Bronchial epithelial cell (primary cell): ENCODE measurements at regions not wholly inside any gene's neighbourhood (a gene's known extent, or its start where the extent isn't known, plus 50 kb on each side); places are given as distances from the start of the nearest gene placed in this dataset.

ENCODE experiments used
- DNase-seq: peaks from one replicate; pipeline ENCODE4 v3.0.0-alpha.2; 2010; ENCODE audit warnings: low read depth
- FAIRE-seq: peaks from 2 replicates; lab custom pipeline; 2011; peaks lifted over from hg19 to GRCh38; lab: Jason Lieb, UNC
- H3K27me3 ChIP-seq: 2 replicates; pipeline ENCODE4 v1.5.1; 2011; ENCODE audit warnings: low read length; ENCODE audit not compliant: control insufficient read depth, insufficient read depth
- H3K36me3 ChIP-seq: 2 replicates; pipeline ENCODE4 v1.5.1; 2011; ENCODE audit warnings: low read length; ENCODE audit not compliant: control insufficient read depth, insufficient read depth
- H3K4me3 ChIP-seq: 2 replicates; pipeline ENCODE4 v1.5.1; 2011; ENCODE audit warnings: mild to moderate bottlenecking, low read depth, low read length, control low read depth
- CTCF ChIP-seq: IDR thresholded peaks from 2 replicates; pipeline ENCODE4 v1.5.1; 2011; ENCODE audit warnings: mild to moderate bottlenecking, moderate library complexity, low read length, control low read depth, inconsistent platforms; ENCODE audit not compliant: insufficient read depth, severe bottlenecking

DNA sequence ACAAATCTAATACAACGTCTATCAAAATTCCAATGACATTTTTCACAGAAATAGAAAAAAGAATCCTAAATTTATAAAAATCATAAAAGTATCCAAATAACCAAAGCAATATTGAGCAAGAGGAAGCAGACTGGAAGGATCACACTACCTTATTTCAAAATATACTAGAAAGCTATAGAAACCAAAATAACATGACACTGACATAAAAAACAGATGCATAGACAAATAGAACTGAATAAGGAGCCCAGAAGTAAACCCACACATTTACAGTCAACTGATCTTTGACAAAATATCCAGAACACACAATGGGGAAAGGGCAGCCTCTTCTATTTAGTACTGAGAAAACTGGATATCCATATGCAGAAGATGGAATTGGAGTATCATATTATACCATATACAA, 217.5 kb downstream of the MACC1 start:
- Histone ChIP-seq H3K36me3 (no peaks in the 10 kb centered on the region), H3K27me3 (no peaks in the 10 kb centered on the region), H3K4me3 (no peak overlapping the region)
- FAIRE-seq (no peak), DNase-seq (no peak)
- no peak for TF ChIP-seq CTCF

GRCh38 chr7:19991936-19992335, 218.5 kb upstream of the TMEM196 start:
- FAIRE-seq: no peak

GRCh38 chr7:19989906-19990305, 216.5 kb upstream of the TMEM196 start:
- DNase-seq: no peak
- no peak for FAIRE-seq
- Histone ChIP-seq H3K4me3 (no peak overlapping the region), H3K36me3 (no peaks in the 10 kb centered on the region), H3K27me3 (no peaks in the 10 kb centered on the region)
- TF ChIP-seq CTCF: no peak

More at GRCh38 chr7:19991936-19992335, 218.5 kb upstream of the TMEM196 start:
- TF ChIP-seq CTCF: no peak
- Histone ChIP-seq H3K4me3 (no peak overlapping the region), H3K27me3 (no peaks in the 10 kb centered on the region), H3K36me3 (no peaks in the 10 kb centered on the region)
- DNase-seq: no peak

GRCh38 chr7:19988860-19989259, 215.4 kb upstream of the TMEM196 start:
- no peaks in the 10 kb centered on the region for H3K27me3 ChIP-seq
- DNase-seq (no peak), FAIRE-seq (no peak)
- H3K36me3 ChIP-seq: no peaks in the 10 kb centered on the region
- TF ChIP-seq CTCF: no peak
- H3K4me3 ChIP-seq: no peak overlapping the region

- DNase-seq (peak; percentile 14), FAIRE-seq (peak; percentile 79)
- no peaks in the 10 kb centered on the region for H3K36me3 ChIP-seq
- H3K27me3 ChIP-seq: no peaks in the 10 kb centered on the region
- peak; percentile 19 for TF ChIP-seq CTCF
- H3K4me3 ChIP-seq: no peak overlapping the region
These were observed 210.8 kb upstream of the TMEM196 start for GRCh38 chr7:19984231-19984632.
